HUDEP-2 (cell line): ENCODE measurements at regions not wholly inside any gene's neighbourhood (a gene's known extent, or its start where the extent isn't known, plus 50 kb on each side); places are given as distances from the start of the nearest gene placed in this dataset.
A peak's percentile ranks its signal among the peaks of the same experiment; 100 is the strongest.

Source experiments
- DNase-seq, 76 experiments: peaks; one replicate each; lab custom pipeline; 2025; ENCODE audit not compliant: unreplicated experiment in 76 of 76; lab: John Stamatoyannopoulos, UW

DNA sequence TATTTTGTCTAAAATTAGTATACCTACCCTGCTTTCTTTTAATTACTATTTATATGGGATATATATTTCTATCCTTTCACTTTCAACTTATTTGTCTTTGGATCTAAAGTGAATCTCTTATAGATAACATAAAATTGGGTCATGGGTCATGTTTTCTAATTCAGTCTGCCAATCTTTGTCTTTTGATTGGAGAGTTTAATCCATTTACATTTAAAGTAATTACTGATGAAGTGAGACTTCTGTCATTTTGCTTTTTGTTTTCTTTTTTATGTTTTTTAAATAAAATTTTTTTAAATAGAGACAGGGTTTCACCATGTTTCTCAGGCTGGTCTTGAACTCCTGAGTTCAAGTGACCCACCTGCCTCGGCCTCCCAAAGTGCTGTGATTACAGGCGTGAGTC, 50.5 kb upstream of the PRDM1 start:
- no peak for DNase-seq

DNA sequence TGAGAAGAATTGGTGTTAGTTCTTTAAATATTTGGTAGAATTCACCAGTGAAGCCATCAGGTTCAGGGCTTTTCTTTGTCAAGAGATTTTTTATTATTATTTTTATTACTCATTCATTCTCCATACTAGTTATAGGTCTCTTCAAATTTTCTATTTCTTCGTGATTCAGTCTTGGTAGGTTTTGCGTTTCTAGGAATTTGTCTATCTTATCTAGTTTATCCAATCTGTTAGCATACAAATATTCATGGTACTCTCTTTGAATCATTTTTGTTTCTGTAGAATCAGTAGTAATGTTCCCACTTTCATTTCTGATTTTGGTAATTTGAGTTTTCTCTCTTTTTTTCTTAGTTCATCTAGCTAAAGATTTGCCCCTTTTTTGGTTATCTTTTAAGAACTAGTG, 52.3 kb upstream of the PRDM1 start:
- DNase-seq: no peak

DNA sequence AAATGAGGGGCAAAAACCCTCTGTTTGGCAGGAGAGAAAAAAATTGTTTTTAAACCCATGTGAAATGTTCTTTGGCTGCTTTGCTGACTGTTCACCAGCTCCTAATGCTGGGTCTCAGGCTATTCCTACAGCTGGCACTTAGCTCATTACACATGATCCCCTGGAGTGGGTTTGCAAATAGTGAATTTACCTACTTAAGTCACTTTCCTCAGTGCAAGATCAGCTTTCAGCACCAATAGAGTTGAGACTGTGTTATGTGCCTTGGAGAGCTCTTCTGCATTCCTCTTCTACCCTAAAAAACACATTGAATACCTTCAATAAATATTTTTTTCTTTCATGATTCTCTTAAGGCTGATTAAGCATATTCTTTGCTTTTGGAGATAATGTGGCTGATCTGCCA, 58.4 kb upstream of the PRDM1 start:
- DNase-seq: no peak

DNA sequence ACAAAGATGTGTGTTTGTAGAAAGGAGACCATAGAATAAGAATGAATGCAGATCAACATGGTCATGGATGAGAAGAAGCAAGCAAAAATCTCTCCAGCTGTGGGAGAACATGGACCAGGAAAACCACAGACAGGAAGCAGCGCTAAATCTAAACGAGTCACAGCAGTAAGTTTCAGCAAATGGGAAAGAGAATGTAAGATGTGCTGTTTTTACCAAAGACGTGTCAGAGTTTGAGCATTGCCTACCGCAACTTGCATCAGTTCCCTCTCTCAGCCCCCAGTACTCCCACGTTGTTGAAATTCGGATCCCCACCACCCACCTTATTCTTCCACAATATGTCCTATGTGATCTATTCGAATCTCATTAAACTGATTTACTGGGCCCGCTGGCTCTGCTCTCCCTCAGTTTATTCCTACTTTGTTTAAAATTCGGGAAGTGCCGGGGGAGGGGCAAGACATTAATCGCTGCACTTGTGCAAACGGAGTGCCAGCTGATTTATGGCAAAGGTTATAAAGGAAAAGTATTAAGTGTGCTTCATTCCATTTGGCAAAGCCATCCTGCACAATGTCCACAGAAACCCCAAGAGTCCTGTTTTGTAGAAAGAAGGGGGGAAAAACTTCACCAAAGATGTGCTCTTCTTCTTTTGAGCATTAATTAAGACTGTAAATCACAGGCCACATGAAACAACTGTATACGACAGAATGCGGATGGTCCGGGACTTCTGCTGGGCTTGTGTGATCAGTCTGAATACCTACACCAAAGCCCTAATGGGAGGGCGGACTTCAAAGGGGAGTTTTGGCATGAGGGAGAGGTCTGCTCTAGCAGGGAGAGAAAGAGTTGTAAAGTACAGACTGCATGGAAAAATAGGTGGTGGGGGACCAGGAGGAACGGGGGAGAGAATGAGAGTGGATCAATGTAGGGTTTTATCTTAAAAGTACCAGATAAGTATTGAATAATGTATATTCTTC, 59.1 kb upstream of the PRDM1 start:
- no peak for DNase-seq

DNA sequence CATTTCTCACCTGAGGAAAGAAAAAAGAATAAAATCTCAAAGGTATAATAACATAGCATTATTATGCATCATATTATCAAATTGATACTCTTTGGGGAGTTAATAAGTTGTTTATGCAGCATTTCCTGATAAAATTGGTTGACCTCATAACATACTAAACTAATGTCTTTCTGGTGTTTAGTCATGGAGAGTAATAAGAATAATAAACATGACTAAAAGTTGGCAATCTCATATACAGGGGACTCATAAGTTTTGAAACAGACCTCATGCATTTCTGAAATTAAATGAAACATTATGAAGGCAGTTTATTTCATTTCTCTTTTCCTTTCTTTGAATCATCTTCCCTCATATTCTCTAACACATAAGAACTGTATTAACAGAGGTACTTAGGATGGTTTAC, 60.5 kb upstream of the PRDM1 start:
- DNase-seq: no peak

DNA sequence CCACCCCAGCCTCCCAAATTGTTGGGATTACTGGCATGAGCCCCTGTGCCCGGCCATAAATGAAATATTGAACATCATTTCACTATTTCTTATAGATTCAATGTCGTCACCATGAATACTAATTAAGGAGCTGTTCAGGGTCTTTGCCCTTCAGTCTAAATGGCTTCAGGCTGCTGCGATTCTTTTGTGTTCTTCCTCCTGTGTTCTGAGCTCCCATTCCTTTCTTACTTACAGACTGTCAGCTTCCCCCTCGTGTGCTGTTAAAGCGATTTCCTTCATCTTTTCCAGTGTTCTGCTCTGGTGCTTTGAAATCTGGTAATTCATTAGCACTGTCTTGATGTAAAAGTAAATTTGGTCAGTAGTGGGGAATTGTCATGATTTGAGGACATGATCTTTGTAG, 63.3 kb upstream of the PRDM1 start:
- no peak for DNase-seq

DNA sequence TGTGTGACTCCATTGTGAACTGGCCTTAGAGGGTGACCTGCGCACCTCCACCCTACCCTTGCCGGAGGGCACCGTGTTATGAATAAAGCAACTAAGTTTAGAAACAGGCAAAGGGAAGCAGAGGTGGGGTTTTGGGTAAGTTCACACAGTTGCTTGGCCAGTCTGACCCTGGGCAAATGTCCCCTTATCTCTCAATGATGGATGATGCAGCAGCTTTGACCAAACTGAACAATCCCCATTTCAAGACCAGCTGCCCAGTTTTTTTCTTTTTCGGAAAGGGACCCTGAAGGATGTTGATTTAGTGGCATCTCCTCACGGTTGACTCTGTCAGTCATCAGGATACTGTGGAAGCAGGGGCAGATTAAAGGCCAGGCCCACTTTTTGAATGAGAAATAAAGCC, 68.7 kb upstream of the PRDM1 start:
- DNase-seq: no peak

DNA sequence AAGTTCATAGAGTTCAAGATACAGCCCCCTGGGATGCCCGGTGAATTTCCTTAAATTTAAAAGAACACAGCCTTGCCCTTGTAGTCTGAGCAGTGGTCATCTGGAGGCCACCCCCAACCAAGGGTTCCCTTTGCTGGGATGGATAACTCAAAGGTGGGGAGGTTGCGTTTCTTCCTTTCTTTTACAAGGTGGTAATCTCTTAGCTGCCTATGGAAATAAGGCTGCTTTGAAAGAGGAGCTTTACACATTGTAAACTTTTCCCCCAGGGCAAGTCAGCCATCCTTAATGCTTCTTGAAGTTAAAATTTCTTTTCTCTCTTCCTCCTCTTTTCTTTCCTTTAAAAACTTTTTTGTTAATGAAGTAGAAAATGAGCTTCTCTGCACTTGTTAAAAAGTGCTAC, 71.2 kb upstream of the PRDM1 start:
- no peak for DNase-seq

DNA sequence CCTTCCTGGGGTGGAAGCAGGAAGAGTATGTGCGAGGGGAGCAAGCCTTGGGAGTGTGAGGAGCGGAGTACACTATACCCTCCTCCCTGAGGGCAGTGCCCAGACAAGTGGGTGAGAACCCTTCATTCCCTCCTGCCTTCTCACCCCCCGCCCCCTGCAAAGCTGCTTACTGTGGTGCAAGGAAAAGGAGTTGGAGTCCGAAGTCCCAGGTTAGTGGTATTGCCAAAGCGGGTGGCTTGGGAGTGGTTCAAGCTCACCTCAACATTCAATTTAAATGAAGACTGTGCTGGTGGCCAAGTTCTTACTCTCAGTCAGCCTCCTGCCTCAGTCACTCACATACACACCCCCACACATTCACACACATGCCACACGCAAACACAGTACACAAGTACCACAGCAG, 74.7 kb upstream of the PRDM1 start:
- DNase-seq: no peak

DNA sequence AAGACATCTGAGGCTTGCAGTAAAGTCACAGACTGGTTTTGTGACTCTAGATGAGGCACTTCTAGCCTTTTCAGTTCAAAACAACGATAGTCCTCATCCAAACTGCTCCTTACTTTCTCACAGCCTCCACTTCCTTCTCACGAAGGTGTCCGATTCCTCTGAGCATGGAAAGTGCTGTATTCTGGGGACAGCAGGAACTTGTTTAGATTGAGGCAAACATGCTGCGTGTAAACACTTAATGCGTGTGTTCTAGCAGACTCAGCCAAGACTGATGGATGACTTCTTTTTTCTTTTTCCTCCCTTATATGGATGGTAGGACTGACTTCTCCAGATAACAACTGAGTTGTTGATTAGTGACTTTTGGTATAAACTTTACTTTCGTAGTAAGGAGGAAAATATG, 80.2 kb upstream of the PRDM1 start:
- no peak for DNase-seq

DNA sequence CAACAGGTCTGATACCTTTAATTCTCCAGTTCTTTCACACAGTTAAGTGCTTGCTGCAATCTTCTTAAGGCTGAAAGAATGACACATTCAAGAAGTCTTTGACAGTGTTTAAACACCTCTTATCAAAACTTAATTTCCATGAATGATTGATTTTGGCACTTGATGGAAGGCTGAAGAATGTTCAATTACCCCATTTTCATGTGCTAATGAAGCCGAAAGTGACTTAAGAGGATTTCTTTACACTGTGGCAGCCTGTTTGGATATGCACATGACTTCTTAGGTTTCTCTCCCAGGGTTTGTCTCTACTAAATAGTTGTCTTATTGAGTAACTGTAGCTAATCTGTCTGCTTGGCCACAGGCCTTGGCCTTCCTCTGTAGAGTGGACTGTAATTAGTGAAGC, 81.1 kb upstream of the PRDM1 start:
- DNase-seq: no peak

DNA sequence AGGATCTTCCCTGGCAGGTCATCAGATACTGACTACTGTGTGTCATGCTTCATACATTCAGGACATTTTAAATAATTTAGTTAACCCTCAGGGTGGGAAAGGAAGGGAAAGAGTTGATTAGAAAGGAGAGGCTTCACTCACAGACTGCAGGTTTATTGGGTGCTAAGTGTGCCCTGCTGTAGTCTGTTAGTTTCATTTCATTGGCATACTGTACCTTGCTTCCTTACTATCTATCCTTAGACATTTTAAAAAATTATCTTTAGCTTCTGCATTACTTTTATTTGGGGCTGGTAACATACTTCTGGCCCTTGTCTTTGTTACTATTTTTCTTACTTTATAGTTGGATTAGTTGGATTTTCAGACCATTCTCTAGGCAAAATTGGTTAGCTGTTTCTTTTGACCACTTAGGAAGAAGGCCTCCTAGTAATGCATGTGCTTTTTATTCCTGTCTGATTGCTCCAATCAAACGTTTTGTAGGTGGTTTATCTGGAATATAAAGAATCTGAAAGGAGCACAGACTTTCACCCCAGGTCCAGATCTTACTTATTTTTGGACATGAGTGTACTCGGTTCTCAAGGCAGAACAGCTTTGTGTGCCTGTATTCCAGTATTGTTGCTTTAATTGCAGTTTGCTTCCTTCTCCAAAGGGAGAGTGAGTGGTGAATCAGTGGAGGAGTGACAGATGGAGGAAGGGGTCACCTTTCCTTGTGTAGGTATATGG, 82.7 kb upstream of the PRDM1 start:
- no peak for DNase-seq

DNA sequence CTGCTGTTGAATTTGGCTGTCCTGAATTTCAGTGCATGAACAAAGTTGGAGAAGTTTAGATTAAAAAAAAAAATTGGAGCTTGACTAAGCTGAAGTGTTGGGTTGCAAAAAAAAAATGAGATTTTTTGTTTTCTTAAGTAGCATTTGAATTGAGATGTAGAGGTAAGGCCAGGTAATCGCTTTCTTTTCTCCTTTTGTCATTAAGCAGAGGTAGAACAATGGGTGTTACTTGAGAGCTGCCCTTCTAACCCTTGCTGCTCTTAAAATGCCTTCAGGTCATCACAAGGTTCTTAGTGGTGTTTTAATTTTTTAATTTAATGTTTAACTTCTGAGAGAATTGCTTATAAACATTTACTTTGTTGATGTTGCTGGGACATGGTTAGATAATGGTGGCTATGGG, 84.1 kb upstream of the PRDM1 start:
- no peak for DNase-seq

DNA sequence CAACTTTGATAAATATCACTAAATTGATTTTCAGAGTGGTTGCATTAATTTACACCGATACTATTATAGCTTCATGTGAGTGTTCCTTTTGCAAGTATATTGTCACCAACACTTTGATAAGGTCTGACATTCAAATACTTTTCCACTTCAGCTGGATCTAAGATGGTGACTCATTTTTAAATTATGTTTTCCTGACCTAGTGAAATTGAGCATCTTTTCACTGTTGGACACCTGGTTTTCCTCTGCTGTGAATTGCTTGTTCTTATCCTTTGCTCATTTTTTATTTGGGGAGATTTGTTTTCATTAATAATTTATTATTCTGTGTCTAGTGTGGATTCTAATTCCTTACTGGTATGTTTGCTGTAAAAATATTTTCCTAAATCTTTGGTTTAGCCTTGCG, 85.2 kb upstream of the PRDM1 start:
- no peak for DNase-seq

DNA sequence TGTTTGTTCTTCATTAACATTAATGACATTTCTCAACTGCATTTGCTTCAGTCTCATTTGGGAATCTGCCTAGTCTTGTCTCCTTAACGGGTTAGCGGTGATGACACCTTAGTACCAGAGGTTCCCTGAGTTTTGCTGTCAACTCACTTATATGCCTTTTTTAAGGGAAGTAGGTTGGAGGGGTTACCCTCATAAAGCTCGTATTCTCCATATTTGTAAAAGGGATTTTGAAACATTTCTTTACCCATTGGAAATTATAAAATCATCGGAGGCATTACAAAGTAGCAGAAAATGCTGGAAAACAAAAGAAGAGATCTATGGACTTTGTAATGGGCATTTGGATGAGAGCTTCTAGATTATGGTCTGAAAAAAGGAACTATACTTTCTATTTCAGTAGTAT, 88.7 kb upstream of the PRDM1 start:
- no peak for DNase-seq

DNA sequence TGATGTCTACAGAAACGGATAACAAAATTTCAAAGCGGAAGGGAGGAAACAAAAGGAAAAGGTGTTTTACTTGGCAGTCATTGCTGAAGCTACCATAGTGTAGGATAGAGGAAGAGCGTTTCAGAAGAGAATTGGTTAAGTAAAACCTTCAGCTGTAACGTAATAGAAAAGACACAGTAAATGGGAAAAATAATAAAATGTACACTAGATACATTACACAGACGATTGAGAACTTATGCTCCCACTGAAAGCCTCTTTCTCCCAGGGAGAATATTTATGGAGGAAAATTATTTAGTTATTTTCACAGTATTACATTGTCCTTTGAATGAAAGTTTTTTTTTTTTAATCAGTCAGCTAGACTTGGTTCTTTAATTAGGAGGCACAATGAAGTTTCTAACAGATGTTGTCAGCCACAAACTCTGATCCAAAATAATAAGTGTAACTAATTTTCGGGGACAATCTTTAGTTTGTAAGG, 90.7 kb upstream of the PRDM1 start:
- DNase-seq: no peak

DNA sequence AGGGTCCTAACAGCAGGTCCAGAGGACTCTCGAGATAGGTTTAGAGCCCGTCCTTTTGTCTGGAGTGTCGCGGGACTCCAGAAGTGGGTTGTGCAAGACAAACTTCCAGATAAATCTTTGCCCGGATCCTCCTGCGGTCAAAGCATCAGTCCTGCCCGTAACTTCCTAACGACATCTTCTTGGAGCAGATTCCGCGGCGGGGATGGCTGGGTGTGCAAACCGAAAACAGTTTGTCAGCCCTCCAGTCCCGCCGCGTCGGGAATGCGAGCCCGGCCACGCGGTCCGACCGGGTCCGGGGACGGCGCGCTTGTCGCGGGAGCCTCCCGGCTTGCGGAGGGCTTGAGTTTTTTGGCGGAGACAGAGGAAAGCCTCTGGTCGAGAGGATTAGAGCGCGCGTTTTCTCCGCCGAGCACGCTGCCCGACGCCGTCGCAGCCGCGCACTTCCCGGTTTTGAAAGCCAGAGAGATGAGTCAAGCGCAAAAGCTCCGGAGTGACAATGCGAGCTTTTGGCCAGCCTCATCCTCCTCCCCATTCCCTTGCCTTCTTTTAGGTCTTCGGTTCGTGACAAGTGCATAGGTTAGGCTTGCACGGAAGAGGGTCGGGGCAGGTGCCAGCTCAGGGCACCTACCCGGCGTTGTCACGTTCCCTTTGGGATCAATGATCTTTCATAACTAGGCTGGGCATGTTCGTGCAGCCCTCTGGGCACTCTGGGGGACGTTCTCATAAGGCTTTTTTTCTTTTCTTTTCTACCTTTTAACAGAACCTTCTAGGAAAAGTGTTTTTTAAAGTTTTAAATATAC, 91.3 kb upstream of the PRDM1 start:
- peak in 19 of 76 experiments; percentile 9 to 78 (median 20) for DNase-seq

DNA sequence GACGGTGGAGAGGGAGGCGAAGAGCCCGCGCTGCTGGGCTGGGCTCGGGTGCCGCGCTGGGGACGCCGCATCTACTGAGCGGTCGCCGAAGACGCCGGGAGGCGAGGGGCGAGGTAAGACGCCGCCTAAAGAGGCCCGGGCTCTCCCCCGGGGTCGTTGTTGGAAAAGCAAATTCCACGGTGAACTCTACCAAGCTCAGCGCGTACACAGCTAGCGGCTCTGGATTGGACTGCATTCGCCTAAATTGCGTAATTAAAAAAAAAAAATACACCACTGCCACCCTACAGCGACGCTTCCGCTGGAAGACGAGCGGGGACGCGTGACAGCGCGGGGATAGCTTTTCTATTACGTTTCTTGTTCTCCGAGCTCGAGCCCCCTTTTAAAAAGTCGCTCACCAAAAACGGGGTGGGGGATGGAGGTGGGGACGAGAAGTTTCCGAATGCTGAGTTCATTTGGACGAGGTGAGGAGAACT, 92.0 kb upstream of the PRDM1 start:
- peak in 6 of 76 experiments; percentile 11 to 78 (median 18) for DNase-seq

DNA sequence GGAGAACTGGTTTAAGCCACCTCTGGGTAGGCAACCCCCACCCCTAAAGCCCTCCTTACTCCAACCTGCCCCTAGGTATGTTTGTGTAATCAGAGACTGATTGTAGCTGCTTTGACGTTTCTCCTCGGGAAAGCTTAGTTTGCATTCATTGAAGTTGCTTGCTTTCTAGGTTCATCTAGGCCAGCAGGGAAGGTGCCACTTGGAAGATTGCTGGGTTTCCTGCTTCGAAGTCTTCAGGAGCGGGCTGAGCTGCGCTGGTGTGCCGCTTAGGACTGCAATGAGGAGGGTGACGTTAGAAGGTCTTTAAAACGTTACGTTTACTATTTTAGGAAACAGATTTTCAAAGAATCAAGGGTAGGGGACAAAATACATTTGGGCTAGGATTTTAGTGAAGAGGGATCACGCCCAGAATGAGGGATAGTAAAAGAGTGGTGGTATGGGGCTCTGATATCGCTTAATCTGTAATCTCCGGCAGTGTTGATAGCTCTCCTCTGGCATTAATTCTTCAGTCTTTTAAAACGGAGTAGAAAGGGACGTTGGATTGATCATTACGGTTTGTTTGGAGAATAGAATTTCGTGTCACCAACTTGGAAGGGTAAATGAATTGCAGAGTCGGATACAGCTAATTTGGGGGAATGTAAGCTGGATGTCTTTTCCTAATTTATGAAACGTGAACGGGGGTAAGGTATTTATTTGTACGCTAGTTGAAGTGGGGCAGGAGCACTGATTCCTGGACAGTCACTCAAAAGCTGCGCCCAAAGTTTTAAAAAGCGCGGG, 92.6 kb upstream of the PRDM1 start:
- peak in 1 of 76 experiments; percentile 8 for DNase-seq

DNA sequence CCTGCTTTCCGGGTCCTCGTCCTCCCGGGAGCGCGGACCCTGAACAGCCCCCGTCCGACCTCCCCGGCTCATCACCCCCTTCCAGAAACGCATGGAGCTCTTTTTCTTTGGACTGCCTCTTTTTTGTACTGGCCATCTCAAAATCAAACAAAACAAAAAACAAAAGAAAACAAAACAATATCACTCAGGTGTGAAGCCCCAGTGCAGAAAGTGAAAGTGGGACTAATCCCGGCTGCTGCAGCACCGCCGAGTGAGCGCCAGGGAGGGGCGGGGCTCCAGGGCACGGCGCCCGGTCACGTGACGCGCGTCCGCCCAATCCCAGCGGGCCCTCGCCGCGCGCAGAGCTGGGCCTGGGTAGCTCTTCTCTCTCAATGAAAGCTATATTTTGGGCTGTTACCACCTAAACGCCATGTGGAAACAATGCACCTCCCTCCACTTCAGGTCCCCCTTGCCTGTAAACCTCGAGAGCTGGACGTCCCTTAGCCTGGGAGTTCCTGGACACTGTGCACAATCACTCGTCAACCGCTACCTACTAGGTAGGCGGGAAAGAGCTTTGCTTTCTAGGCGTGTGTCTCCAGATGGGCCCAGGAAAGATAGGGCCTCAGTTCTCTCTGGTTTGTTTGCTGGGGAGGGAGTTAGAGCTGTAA, 93.7 kb upstream of the PRDM1 start:
- DNase-seq: peak in 73 of 76 experiments; percentile 13 to 87 (median 68)
